SU-DHL-6 (cell line): ENCODE measurements at regions not wholly inside any gene's neighbourhood (a gene's known extent, or its start where the extent isn't known, plus 50 kb on each side); places are given as distances from the start of the nearest gene placed in this dataset.
"Not testable (repeated sequence)": the region's sequence is repeated elsewhere in the genome, so short reads cannot be mapped to it uniquely, and the experiment has no call there.

Source experiments
- EZH2phosphoT487 ChIP-seq: fragments of 200-600 bp; sonication (generic), shearing (Covaris generic); conservative IDR thresholded peaks from 2 replicates; pipeline ENCODE4 v1.6.1; 2018; ENCODE audit warnings: mild to moderate bottlenecking, antibody characterized with exemption, low read length, moderate library complexity, mixed read lengths
- TF ChIP-seq, protein P1 (sequence below): fragments of 200-600 bp; sonication (generic); IDR thresholded peaks from one replicate; pipeline ENCODE4 v1.5.1; 2017; ENCODE audit warnings: antibody characterized with exemption, mild to moderate bottlenecking, low read length, moderate library complexity; ENCODE audit not compliant: insufficient read depth, poor library complexity, severe bottlenecking

DNA sequence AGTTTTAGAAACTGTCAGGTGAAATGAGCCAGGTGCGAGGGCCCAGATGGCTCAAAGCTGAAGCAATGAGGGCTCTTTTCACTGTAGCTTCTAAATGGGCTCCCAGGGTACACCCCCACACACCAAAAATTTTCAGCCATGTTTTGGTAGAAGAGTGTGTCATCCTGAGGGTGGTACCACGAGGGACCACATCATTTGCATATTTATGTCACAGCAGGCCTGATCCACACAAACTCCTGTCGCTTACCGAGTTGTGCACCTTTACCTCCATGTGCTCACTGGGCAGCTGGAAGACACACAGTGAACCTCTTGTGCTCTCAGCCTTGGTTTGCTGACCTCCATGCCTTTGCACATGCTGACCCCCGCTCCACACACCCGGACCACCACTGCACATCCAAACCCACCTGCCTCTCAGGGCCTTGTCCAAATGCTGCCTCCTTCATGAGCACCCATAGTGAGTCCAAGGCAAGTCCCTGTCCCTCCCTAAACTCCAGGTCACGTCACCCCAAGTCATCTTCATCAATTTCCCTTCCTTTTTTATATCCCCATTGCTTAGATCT, 352.2 kb downstream of the BCL2L11 start:
- TF ChIP-seq, protein P1, sequence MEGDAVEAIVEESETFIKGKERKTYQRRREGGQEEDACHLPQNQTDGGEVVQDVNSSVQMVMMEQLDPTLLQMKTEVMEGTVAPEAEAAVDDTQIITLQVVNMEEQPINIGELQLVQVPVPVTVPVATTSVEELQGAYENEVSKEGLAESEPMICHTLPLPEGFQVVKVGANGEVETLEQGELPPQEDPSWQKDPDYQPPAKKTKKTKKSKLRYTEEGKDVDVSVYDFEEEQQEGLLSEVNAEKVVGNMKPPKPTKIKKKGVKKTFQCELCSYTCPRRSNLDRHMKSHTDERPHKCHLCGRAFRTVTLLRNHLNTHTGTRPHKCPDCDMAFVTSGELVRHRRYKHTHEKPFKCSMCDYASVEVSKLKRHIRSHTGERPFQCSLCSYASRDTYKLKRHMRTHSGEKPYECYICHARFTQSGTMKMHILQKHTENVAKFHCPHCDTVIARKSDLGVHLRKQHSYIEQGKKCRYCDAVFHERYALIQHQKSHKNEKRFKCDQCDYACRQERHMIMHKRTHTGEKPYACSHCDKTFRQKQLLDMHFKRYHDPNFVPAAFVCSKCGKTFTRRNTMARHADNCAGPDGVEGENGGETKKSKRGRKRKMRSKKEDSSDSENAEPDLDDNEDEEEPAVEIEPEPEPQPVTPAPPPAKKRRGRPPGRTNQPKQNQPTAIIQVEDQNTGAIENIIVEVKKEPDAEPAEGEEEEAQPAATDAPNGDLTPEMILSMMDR, result not testable (repeated sequence)
- not testable (repeated sequence) for TF ChIP-seq EZH2phosphoT487
